ENCODE measurements at regions not wholly inside any gene's neighbourhood (a gene's known extent, or its start where the extent isn't known, plus 50 kb on each side); places are given as distances from the start of the nearest gene placed in this dataset.
"Not testable (repeated sequence)": the region's sequence is repeated elsewhere in the genome, so short reads cannot be mapped to it uniquely, and the experiment has no call there.

DNA sequence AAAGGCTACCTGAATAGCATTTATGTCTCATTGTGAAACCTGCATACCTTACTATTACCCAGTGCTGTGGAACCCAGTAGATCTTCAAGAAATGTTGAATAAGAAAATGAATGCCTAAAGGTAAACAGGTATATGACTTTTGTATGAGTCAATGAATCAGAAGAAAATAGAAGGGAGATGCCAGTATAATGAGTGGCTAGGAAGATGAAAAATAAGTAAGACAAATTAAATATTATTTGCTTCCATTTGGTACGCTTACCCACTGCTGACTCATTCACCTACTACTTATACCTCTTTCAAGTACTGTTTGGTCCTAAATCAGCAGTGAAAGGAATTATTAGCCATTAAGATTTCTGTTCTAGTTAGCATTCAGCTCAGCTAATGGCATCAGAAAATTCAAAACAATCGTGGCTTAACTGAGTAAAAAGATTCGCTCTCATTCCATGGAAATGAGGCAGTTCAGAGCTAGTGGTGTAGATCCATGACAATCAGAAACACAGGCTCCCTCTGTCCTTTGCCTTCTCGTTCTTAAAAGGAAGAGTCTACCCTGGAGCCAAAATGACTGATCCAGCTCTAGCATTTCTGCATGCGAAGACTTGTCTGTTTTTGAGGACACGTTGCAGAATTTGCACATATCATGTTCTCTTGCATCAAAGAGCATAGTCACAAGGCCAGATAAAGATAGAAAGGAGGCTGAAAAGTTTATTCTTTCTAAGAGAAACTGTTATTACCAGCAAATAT lies 705.8 kb upstream of the USP15 start:
- H3K4me3 ChIP-seq (ENCODE audit: low read depth, low read length): no peak overlapping the region
- TF ChIP-seq, protein P1, sequence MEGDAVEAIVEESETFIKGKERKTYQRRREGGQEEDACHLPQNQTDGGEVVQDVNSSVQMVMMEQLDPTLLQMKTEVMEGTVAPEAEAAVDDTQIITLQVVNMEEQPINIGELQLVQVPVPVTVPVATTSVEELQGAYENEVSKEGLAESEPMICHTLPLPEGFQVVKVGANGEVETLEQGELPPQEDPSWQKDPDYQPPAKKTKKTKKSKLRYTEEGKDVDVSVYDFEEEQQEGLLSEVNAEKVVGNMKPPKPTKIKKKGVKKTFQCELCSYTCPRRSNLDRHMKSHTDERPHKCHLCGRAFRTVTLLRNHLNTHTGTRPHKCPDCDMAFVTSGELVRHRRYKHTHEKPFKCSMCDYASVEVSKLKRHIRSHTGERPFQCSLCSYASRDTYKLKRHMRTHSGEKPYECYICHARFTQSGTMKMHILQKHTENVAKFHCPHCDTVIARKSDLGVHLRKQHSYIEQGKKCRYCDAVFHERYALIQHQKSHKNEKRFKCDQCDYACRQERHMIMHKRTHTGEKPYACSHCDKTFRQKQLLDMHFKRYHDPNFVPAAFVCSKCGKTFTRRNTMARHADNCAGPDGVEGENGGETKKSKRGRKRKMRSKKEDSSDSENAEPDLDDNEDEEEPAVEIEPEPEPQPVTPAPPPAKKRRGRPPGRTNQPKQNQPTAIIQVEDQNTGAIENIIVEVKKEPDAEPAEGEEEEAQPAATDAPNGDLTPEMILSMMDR (IDR thresholded peaks at IDR 0.05; ENCODE audit: borderline replicate concordance, insufficient read depth, low read depth, low read length): no peak

DNA sequence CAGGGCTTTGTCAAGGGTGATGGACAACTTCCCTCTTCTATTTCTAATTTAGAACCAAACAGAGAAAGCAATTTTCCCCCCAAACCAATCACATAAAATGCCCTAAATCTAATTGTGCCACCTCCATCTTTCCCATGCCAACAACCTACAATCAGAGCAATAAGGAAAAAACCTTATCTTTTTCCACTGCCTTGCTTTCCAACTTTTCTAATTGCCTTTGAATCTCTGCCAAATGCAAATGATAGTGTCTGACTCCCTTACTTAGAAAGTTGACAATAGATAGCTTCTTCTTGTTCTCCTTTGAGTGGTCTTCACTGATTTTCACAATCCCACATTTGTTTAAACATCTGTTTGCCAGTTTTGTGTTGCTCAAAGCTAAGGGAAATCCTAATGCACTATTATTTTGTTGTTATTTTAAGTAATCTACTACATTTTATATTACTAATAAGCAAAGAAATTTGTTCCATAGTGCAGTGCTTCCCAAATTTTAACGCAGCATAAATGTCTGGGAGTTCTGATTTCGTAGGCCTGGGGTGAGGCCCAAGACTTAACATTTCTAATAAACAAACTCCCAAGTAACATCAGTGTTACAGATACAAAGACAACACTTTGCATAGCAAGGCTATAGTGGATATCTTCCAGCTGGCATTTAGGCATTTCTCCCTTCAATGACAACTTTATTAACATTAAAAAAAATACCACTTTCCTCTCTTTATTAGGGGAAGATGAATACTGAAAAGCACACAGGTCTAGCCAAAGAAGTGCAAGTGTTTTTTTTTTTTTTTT lies 696.3 kb upstream of the USP15 start:
- TF ChIP-seq, protein P1 (IDR thresholded peaks at IDR 0.05; ENCODE audit: borderline replicate concordance, insufficient read depth, low read depth, low read length): no peak
- H3K4me3 ChIP-seq (ENCODE audit: low read depth, low read length): no peak overlapping the region

DNA sequence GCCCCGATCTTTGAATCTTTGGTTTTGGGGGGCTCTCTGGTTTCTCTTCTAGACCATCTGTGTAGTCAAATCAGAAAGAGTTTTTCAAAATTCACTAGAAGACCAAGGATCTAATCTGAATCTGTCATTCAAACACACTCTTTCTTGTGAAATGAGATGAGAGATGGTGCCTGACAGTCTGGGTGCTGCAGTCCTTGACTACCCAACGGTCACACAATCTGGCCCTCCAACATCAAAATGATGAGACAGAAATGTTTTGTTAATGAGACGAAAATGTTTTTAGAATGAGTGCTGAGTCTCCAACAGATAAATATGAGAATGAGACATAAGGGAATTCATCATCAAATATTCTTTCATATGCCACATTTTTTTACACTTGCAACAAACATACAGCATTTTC lies 695.7 kb upstream of the USP15 start:
- TF ChIP-seq, protein P1 (IDR thresholded peaks at IDR 0.05; ENCODE audit: borderline replicate concordance, insufficient read depth, low read depth, low read length): no peak
- no peak overlapping the region for H3K4me3 ChIP-seq (ENCODE audit: low read depth, low read length)

DNA sequence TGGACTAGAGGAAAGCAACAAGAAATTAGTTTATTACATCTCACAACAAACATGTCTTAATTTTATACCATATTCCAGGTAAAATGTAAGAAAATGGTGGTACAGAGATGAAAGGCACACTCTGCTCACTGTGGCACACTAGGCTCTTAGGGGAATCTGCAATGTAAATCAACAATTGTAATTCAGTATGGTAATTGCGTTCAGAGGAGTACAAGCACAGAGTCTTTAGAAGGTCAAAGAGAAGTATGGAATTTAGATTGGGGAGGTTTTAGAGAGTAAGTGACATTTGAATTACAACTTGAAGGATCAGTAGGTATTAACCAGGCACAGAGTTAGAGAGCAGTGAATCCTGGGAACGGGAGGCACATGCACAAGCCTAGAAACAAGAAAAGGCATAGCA lies 694.0 kb upstream of the USP15 start:
- no peak overlapping the region for H3K4me3 ChIP-seq (ENCODE audit: low read depth, low read length)
- TF ChIP-seq, protein P1 (IDR thresholded peaks at IDR 0.05; ENCODE audit: borderline replicate concordance, insufficient read depth, low read depth, low read length): no peak

DNA sequence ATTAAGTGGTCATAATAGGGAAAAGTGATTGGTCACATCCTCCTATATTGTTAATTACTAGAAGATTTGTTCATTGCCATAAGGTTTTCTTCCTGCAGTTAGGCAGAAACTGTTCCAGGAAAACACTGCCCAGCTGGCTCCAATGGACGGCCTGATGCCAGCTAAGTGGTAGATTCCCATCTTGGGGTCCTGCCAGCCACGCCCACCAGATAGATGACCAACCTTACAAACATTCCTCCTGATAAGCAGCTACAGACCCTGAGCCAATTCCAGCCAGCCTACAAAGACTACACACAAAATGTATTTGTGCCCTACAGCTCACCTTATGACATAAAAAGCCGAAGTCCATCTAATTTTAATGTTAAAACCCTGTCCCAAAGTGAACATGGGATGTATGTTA lies 685.9 kb upstream of the USP15 start:
- H3K4me3 ChIP-seq (ENCODE audit: low read depth, low read length): no peak overlapping the region
- TF ChIP-seq, protein P1 (IDR thresholded peaks at IDR 0.05; ENCODE audit: borderline replicate concordance, insufficient read depth, low read depth, low read length): no peak

DNA sequence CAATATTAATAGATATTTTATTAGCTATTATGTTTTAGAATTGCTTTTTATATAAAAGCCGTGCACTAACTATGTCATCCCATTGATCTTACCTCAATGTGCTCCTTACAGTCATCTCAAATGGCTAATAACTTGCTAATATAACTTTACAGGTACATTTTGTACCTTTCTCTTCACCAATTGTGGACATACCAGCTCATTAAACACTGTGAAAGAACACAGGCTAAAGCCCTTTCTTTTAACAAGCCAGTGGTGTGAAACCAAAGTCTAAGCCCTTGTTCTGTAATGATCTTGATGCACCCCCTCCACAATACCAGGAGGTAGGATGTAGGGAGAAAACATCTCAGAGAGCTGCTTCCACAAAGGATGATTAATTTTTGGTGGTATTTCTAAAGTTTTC lies 675.3 kb upstream of the USP15 start:
- H3K4me3 ChIP-seq (ENCODE audit: low read depth, low read length): no peak overlapping the region
- TF ChIP-seq, protein P1 (IDR thresholded peaks at IDR 0.05; ENCODE audit: borderline replicate concordance, insufficient read depth, low read depth, low read length): no peak

DNA sequence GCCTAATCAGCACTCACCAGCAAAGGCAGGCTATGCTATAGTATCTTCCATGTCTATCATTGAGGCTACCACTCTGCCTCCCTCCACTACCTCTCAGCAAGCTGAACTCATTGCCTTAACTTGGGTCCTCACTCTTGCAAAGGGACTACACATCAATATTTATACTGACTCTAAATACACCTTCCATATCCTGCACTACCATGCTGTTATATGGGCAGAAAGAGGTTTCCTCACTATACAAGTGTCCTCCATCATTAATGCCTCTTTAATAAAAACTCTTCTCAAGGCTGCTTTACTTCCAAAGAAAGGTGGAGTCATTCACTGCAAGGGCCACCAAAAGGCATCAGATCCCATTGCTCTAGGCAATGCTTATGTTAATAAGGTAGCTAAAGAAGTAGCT lies 669.3 kb upstream of the USP15 start:
- not testable (repeated sequence) for H3K4me3 ChIP-seq (ENCODE audit: low read depth, low read length)

All from GM12875 (cell line).